Spleen (tissue), 7 donors: ENCODE measurements at regions not wholly inside any gene's neighbourhood (a gene's known extent, or its start where the extent isn't known, plus 50 kb on each side); places are given as distances from the start of the nearest gene placed in this dataset.
"Not testable (repeated sequence)": the region's sequence is repeated elsewhere in the genome, so short reads cannot be mapped to it uniquely, and the experiment has no call there.

Experiments used
- CTCF ChIP-seq, 11 experiments: fragments of 200-600 bp in 7 of 11; fragments of 450-650 bp in 4 of 11; sonication (generic) in 4 of 11; IDR thresholded peaks in 8 of 11; conservative IDR thresholded peaks in 3 of 11; 1 replicate in 7 of 11; 2 replicates in 4 of 11; pipeline versions ENCODE4 v1.4.0 to v1.8.0; 2016 to 2021; ENCODE audit warnings: antibody characterized with exemption in 11 of 11, inconsistent platforms in 4 of 11, mild to moderate bottlenecking in 1 of 11
- POLR2AphosphoS5 ChIP-seq, 3 donors: sonication (generic); formaldehyde crosslinking; IDR thresholded peaks; one replicate each; pipeline ENCODE4 v1.5.1; 2017; ENCODE audit warnings: antibody characterized with exemption in 3 of 3
- donor health status: DM: no; HTN: no; CAD: no; lungs with moderate emphysema.
- donor health status: DM: no; HTN: no; CAD: no.
- donor health status: DM: no; HTN: no; CAD: no.

DNA sequence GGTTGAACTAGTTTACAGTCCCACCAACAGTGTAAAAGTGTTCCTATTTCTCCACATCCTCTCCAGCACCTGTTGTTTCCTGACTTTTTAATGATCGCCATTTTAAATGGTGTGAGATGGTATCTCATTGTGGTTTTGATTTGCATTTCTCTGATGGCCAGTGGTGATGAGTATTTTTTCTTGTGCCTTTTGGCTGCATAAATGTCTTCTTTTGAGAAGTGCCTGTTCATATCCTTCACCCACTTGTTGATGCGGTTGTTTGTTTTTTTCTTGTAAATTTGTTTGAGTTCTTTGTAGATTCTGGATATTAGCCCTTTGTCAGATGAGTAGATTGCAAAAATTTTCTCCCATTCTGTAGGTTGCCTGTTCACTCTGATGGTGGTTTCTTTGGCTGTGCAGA is 462.0 kb upstream of the ZMIZ1 start:
- not testable (repeated sequence) for TF ChIP-seq CTCF (IDR thresholded peaks at IDR 0.05 in 8 of 11, conservative IDR thresholded peaks at IDR 0.05 in 3 of 11); POLR2AphosphoS5 (IDR thresholded peaks at IDR 0.05)
